ENCODE measurements at regions not wholly inside any gene's neighbourhood (a gene's known extent, or its start where the extent isn't known, plus 50 kb on each side); places are given as distances from the start of the nearest gene placed in this dataset.

- H3K4me1 Mint-ChIP-seq (ENCODE audit: low read depth), result no peaks in the 10 kb centered on the region
- peaks cover 32% of the 10 kb centered on the region for H3K27me3 Mint-ChIP-seq (ENCODE audit: low read depth)
- no peak for TF ChIP-seq CTCF (IDR thresholded peaks at IDR 0.05)
- no peak overlapping the region for H3K27ac Mint-ChIP-seq (ENCODE audit: unreplicated experiment)
- peaks cover 2% of the 10 kb centered on the region for H3K36me3 Mint-ChIP-seq (ENCODE audit: low read depth)
- peaks cover 8% of the 10 kb centered on the region for H3K9me3 Mint-ChIP-seq (ENCODE audit: low read depth)
- DNase-seq (ENCODE audit: low spot score), result no peak
- no peak overlapping the region for H3K4me3 Mint-ChIP-seq (ENCODE audit: unreplicated experiment)
These were observed 240.2 kb upstream of the ADAMTS3 start for GRCh38 chr4:72809208-72809607.

- Mint-ChIP-seq H3K9me3 (ENCODE audit: low read depth) (no peaks in the 10 kb centered on the region), H3K4me1 (ENCODE audit: low read depth) (no peaks in the 10 kb centered on the region), H3K36me3 (ENCODE audit: low read depth) (no peaks in the 10 kb centered on the region), H3K4me3 (ENCODE audit: unreplicated experiment) (no peak overlapping the region), H3K27me3 (ENCODE audit: low read depth) (peaks cover 32% of the 10 kb centered on the region), H3K27ac (ENCODE audit: unreplicated experiment) (no peak overlapping the region)
- DNase-seq (ENCODE audit: low spot score), result no peak
- no peak for TF ChIP-seq CTCF (IDR thresholded peaks at IDR 0.05)
These were observed 236.3 kb upstream of the ADAMTS3 start for GRCh38 chr4:72805284-72805683.

GRCh38 chr4:72797486-72797885, 228.5 kb upstream of the ADAMTS3 start:
- Mint-ChIP-seq H3K27me3 (ENCODE audit: low read depth) (peaks cover 3% of the 10 kb centered on the region), H3K9me3 (ENCODE audit: low read depth) (peaks cover 10% of the 10 kb centered on the region), H3K27ac (ENCODE audit: unreplicated experiment) (no peak overlapping the region), H3K36me3 (ENCODE audit: low read depth) (no peaks in the 10 kb centered on the region), H3K4me1 (ENCODE audit: low read depth) (no peaks in the 10 kb centered on the region), H3K4me3 (ENCODE audit: unreplicated experiment) (no peak overlapping the region)
- no peak for DNase-seq (ENCODE audit: low spot score)
- TF ChIP-seq CTCF (IDR thresholded peaks at IDR 0.05), result no peak

GRCh38 chr4:72791054-72791453, 222.0 kb upstream of the ADAMTS3 start:
- no peaks in the 10 kb centered on the region for H3K4me1 Mint-ChIP-seq (ENCODE audit: low read depth)
- no peak for TF ChIP-seq CTCF (IDR thresholded peaks at IDR 0.05)
- DNase-seq (ENCODE audit: low spot score), result no peak
- peaks cover 10% of the 10 kb centered on the region for H3K9me3 Mint-ChIP-seq (ENCODE audit: low read depth)
- no peak overlapping the region for H3K27ac Mint-ChIP-seq (ENCODE audit: unreplicated experiment)
- H3K4me3 Mint-ChIP-seq (ENCODE audit: unreplicated experiment), result no peak overlapping the region
- peaks cover 9% of the 10 kb centered on the region for H3K27me3 Mint-ChIP-seq (ENCODE audit: low read depth)
- no peaks in the 10 kb centered on the region for H3K36me3 Mint-ChIP-seq (ENCODE audit: low read depth)

GRCh38 chr4:72786401-72786990, 217.5 kb upstream of the ADAMTS3 start:
- H3K36me3 Mint-ChIP-seq (ENCODE audit: low read depth), result no peaks in the 10 kb centered on the region
- H3K27me3 Mint-ChIP-seq (ENCODE audit: low read depth), result peaks cover 17% of the 10 kb centered on the region
- no peaks in the 10 kb centered on the region for H3K9me3 Mint-ChIP-seq (ENCODE audit: low read depth)
- no peak overlapping the region for H3K27ac Mint-ChIP-seq (ENCODE audit: unreplicated experiment)
- TF ChIP-seq CTCF (IDR thresholded peaks at IDR 0.05), result no peak
- DNase-seq (ENCODE audit: low spot score), result no peak
- no peaks in the 10 kb centered on the region for H3K4me1 Mint-ChIP-seq (ENCODE audit: low read depth)
- H3K4me3 Mint-ChIP-seq (ENCODE audit: unreplicated experiment), result no peak overlapping the region

All from chondrocyte (in vitro differentiated cells).